ENCODE measurements at regions not wholly inside any gene's neighbourhood (a gene's known extent, or its start where the extent isn't known, plus 50 kb on each side); places are given as distances from the start of the nearest gene placed in this dataset.

DNA sequence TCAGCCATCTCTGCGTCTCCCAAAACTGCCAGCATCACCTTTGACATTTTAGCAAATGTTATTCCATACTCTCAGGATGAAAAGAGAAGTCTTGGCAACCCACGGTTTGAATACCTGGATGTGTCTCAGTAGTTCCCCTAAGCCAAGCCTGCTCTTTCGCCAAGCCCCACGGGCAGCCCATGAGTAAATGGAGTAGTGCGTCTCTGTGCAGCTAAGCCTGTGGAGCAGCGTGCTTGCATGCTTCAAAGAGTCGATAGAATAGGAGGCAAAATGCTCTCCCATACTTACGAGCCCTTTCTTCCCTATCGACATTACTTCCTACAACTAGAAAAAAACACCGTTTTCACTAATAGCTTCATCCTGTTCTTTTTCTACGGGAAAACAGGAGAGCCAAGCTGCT, 634.5 kb upstream of the TMEM132C start (continued):
- TF ChIP-seq SIN3A (conservative IDR thresholded peaks at IDR 0.05 in 1 of 2, IDR thresholded peaks at IDR 0.05 in 1 of 2; ENCODE audit: low read depth in 1 of 2, low read length in 2 of 2) = no peak
- TF ChIP-seq SRF (IDR thresholded peaks at IDR 0.05; ENCODE audit: low read depth, low read length) = no peak
- no peak for TF ChIP-seq RAD21 (IDR thresholded peaks at IDR 0.05 in 1 of 2, conservative IDR thresholded peaks at IDR 0.05 in 1 of 2; ENCODE audit: low read depth in 2 of 2, low read length in 2 of 2)
- no peak for TF ChIP-seq JUND (IDR thresholded peaks at IDR 0.05; ENCODE audit: low read length)
